ENCODE measurements at regions not wholly inside any gene's neighbourhood (a gene's known extent, or its start where the extent isn't known, plus 50 kb on each side); places are given as distances from the start of the nearest gene placed in this dataset.

GRCh38 chr20:33923740-33924139 lies 70.0 kb upstream of the RALY start:
- no peaks in the 10 kb centered on the region for H3K4me1 ChIP-seq
- H3K9me3 ChIP-seq = no peaks in the 10 kb centered on the region
- ATAC-seq = no peak
- H3K4me3 ChIP-seq = no peak overlapping the region
- no peak for DNase-seq
- TF ChIP-seq POLR2A (IDR thresholded peaks at IDR 0.05) = no peak
- no peak for TF ChIP-seq CTCF (IDR thresholded peaks at IDR 0.05)
- 94% methylated on average over 2 of the region's 4 CpGs for WGBS (ENCODE audit: insufficient coverage, low coverage, low lambda C conversion rate, missing lambda C conversion rate)
- no peak overlapping the region for H3K27ac ChIP-seq
- no peaks in the 10 kb centered on the region for H3K27me3 ChIP-seq
- intact Hi-C loops (cut with DNase I) = no loop called here
- no peaks in the 10 kb centered on the region for H3K36me3 ChIP-seq

GRCh38 chr20:33925867-33926266 lies 67.8 kb upstream of the RALY start:
- DNase-seq = no peak
- intact Hi-C loops (cut with DNase I) = no loop called here

DNA sequence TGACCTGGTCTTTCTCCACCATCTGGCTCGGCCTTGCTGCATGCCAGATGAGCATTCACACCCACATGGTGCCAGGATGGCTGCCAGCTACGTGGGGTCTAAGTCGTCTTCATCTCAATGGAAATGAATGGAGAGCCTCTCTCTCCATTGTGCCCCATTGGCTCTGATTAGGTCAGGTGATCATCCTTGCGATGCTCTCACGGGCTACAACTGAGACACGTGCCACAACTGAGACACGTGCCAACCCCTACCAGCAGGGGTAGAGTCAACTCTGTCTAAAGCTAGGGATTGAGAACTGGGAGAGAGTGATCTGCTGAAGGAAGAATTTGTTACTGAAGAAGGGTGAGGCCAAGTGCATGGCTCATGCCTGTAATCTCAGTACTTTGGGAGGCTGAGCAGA lies 67.3 kb upstream of the RALY start:
- no peak for DNase-seq
- 92% methylated on average over 5 of the region's 7 CpGs for WGBS (ENCODE audit: insufficient coverage, low coverage, low lambda C conversion rate, missing lambda C conversion rate)
- H3K27me3 ChIP-seq = no peaks in the 10 kb centered on the region
- ATAC-seq = no peak
- H3K4me3 ChIP-seq = no peak overlapping the region
- TF ChIP-seq CTCF (IDR thresholded peaks at IDR 0.05) (no peak), POLR2A (IDR thresholded peaks at IDR 0.05) (no peak)
- intact Hi-C loops (cut with DNase I) = no loop called here
- H3K4me1 ChIP-seq = no peaks in the 10 kb centered on the region
- H3K36me3 ChIP-seq = no peaks in the 10 kb centered on the region
- H3K9me3 ChIP-seq = no peaks in the 10 kb centered on the region
- no peak overlapping the region for H3K27ac ChIP-seq

More at GRCh38 chr20:33925867-33926266, 67.8 kb upstream of the RALY start:
- Histone ChIP-seq H3K9me3 (no peaks in the 10 kb centered on the region), H3K27me3 (no peaks in the 10 kb centered on the region), H3K36me3 (no peaks in the 10 kb centered on the region), H3K4me1 (no peaks in the 10 kb centered on the region), H3K4me3 (no peak overlapping the region), H3K27ac (no peak overlapping the region)
- WGBS (ENCODE audit: insufficient coverage, low coverage, low lambda C conversion rate, missing lambda C conversion rate) = 89% methylated on average over 2 of the region's 2 CpGs
- no peak for ATAC-seq
- TF ChIP-seq POLR2A (IDR thresholded peaks at IDR 0.05) (no peak), CTCF (IDR thresholded peaks at IDR 0.05) (no peak)

- DNase-seq (no peak), ATAC-seq (no peak)
- H3K27ac ChIP-seq = no peak overlapping the region
- 76% methylated on average over 4 of the region's 5 CpGs for WGBS (ENCODE audit: insufficient coverage, low coverage, low lambda C conversion rate, missing lambda C conversion rate)
- no peak for TF ChIP-seq CTCF (IDR thresholded peaks at IDR 0.05)
- no peak for TF ChIP-seq POLR2A (IDR thresholded peaks at IDR 0.05)
- no peaks in the 10 kb centered on the region for H3K4me1 ChIP-seq
- H3K27me3 ChIP-seq = no peaks in the 10 kb centered on the region
- intact Hi-C loops (cut with DNase I) = no loop called here
- no peaks in the 10 kb centered on the region for H3K36me3 ChIP-seq
- H3K9me3 ChIP-seq = no peaks in the 10 kb centered on the region
- H3K4me3 ChIP-seq = no peak overlapping the region
Observed at GRCh38 chr20:33927724-33928123, 66.0 kb upstream of the RALY start.

DNA sequence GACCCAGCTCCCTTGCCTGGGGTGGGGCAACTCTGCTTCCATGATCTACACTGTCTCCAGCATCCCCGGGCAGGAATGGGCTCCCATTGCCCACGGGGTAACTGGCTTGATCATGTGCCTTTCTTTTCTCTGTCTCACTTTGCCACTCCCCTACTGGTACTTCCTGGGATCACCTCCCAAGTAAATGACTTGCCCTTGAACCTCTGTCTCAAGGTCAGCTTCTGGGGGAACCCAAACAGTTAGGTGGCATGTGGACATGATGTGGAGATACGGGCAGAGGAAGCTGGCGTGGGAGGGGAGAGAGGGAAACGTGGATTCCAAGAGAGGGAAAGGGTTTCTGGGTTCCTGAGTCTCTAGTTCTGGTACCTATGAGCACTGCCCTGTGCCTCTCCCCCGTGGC lies 63.8 kb upstream of the RALY start:
- intact Hi-C loops (cut with DNase I) = no loop called here
- Histone ChIP-seq H3K9me3 (no peaks in the 10 kb centered on the region), H3K4me3 (no peak overlapping the region), H3K36me3 (no peaks in the 10 kb centered on the region), H3K27ac (no peak overlapping the region), H3K4me1 (no peaks in the 10 kb centered on the region), H3K27me3 (no peaks in the 10 kb centered on the region)
- WGBS (ENCODE audit: insufficient coverage, low coverage, low lambda C conversion rate, missing lambda C conversion rate) = 52% methylated on average over 3 of the region's 6 CpGs
- TF ChIP-seq CTCF (IDR thresholded peaks at IDR 0.05) = no peak
- DNase-seq = no peak
- ATAC-seq = no peak
